Pancreas (tissue), 10 donors: ENCODE measurements at regions not wholly inside any gene's neighbourhood (a gene's known extent, or its start where the extent isn't known, plus 50 kb on each side); places are given as distances from the start of the nearest gene placed in this dataset.

Source experiments
- ATAC-seq, 4 donors: fragments of 200-7000 bp; cut with Tn5 transposase; one replicate each; pipeline versions ENCODE4 v1.8.0 to v1.9.1; 2020; ENCODE audit warnings: mild to moderate bottlenecking in 4 of 4, moderate library complexity in 4 of 4
- DNase-seq, 6 donors: peaks; one replicate each; pipeline ENCODE4 v3.0.0-alpha.2; 2020
- FAIRE-seq: peaks from 2 replicates; lab custom pipeline; 2012; peaks lifted over from hg19 to GRCh38; lab: Jason Lieb, UNC
- H3K27ac ChIP-seq, 4 donors: fragments of 200-600 bp; sonication (generic); 1 replicate in 3 of 4; 2 replicates in 1 of 4; pipeline versions ENCODE4 v1.5.0 to v1.8.0; 2020
- H3K27me3 ChIP-seq, 4 donors: fragments of 200-600 bp; one replicate each; pipeline ENCODE4 v1.8.0; 2021
- H3K36me3 ChIP-seq, 3 donors: fragments of 200-600 bp; sonication (generic) in 1 of 3; one replicate each; pipeline versions ENCODE4 v1.5.0 to v1.8.0; 2020 to 2021
- H3K4me1 ChIP-seq, 3 donors: fragments of 200-600 bp; one replicate each; pipeline ENCODE4 v1.8.0; 2021
- H3K4me3 ChIP-seq, 4 donors: fragments of 200-600 bp; sonication (generic) in 2 of 4; one replicate each; pipeline versions ENCODE4 v1.5.0 to v1.8.0; 2020 to 2021
- H3K9me3 ChIP-seq, 4 donors: fragments of 200-600 bp; one replicate each; pipeline ENCODE4 v1.8.0; 2021
- CTCF ChIP-seq, 4 donors: fragments of 200-600 bp; sonication (generic) in 3 of 4; IDR thresholded peaks; one replicate each; pipeline versions ENCODE4 v1.5.0 to v1.8.0; 2021; ENCODE audit warnings: antibody characterized with exemption in 4 of 4
- WGBS, 2 donors: extraction: QIAGEN DNeasy Blood & Tissue Kit; methylation state at CpG; one replicate each; pipeline ENCODE4 v1.1.7; 2013; 5-methylcytosine and 5-hydroxymethylcytosine counted together
- intact Hi-C, 3 donors: fragments of 100-400 bp; cut with DNase I; formaldehyde crosslinking; loops; one replicate each; pipeline versions ENCODE4 v1.11.1 to v1.14.2; 2022
- donor health status: healthy with polysubstance abuse.
- donor health status: DM: no; HTN: no; CAD: no; lungs with moderate emphysema.
- donor health status: DM: no; HTN: no; CAD: no.
- donor health status: control.
- donor health status: control.
- donor health status: Bipolar disorder and iron deficiency.
- donor health status: DM: yes; HTN: yes; CAD: no.
- donor health status: DM: no; HTN: no; CAD: no.
- donor health status: DM: no; HTN: no; CAD: no.
- donor health status: DM: yes; HTN: yes; CAD: no.

- Histone ChIP-seq H3K4me3 (no peak overlapping the region), H3K4me1 (peaks cover 8 to 12% (median 10%) of the 10 kb centered on the region in 3 donors), H3K9me3 (no peaks in the 10 kb centered on the region), H3K36me3 (no peaks in the 10 kb centered on the region), H3K27me3 (no peaks in the 10 kb centered on the region), H3K27ac (no peak overlapping the region)
- no peak for FAIRE-seq
- no peak for ATAC-seq
- 92 to 95% methylated on average over 1 of the region's 1 CpG for WGBS, 2 donors
- DNase-seq = no peak
- no peak for TF ChIP-seq CTCF (IDR thresholded peaks at IDR 0.05)
- intact Hi-C loops = no loop called here
These were observed 50.3 kb upstream of the CTPS1 start for GRCh38 chr1:40929155-40929554.
